ENCODE measurements at regions not wholly inside any gene's neighbourhood (a gene's known extent, or its start where the extent isn't known, plus 50 kb on each side); places are given as distances from the start of the nearest gene placed in this dataset.

- no peak for TF ChIP-seq CTCF (IDR thresholded peaks at IDR 0.05; ENCODE audit: insufficient read depth, missing control alignments)
- DNase-seq (ENCODE audit: insufficient read length, low spot score) (no peak), FAIRE-seq (no peak)
These were observed 118.8 kb upstream of the PIEZO2 start for GRCh38 chr18:11268153-11268552.

DNA sequence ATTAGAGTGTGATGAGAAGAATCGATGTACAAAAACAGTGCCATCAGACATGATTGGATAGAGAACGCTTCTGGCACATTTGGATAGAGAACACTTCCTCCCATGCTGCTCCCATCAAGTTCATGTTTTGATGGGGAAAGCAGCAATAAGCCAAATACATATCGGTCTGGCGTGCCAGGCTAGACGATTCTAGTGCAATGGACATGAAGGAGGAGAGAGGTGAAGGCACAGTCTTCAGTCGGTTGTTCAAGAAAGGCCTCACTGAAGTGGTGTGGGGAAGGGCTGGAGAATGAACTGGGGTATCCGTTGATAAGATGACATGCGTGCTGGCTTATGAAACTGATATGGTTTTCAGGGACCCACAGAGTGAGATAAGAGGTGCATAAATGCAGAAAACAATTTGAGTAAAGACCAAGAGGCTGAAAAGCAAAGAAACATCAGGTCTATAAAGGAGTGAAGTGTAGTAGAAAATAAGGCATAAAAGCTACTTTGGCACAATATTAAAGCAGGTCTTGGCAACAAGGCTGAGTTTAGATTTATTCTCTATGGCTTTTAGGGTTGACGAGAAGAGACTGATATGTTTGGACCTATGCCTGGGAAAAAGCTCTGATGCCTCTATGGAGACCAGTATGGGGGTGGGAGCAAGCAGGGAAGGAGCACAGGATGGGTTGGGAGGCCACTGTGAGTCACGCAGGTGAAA lies 117.6 kb upstream of the PIEZO2 start:
- DNase-seq (ENCODE audit: insufficient read length, low spot score), result no peak
- no peak for TF ChIP-seq CTCF (IDR thresholded peaks at IDR 0.05; ENCODE audit: insufficient read depth, missing control alignments)
- FAIRE-seq, result no peak

DNA sequence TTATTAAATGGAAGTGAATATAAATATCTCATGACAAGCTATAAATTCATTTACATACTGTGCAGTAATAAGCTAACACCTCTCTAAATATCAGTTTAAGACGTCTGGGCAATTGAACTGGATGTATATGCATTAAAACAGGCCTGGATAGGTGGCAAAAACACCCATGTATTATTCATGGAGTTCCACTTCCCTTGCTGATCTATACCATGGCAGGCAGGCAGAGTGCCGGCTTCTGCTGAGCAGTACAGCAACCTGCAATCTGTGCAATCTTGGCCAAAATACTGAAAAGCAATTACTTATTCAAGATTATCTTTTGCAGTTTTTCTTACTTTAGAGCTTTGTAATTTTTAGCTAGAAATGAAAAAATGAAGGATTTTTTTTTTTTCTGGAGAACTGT lies 112.1 kb upstream of the PIEZO2 start:
- FAIRE-seq (no peak), DNase-seq (ENCODE audit: insufficient read length, low spot score) (no peak)
- TF ChIP-seq CTCF (IDR thresholded peaks at IDR 0.05; ENCODE audit: insufficient read depth, missing control alignments), result no peak

DNA sequence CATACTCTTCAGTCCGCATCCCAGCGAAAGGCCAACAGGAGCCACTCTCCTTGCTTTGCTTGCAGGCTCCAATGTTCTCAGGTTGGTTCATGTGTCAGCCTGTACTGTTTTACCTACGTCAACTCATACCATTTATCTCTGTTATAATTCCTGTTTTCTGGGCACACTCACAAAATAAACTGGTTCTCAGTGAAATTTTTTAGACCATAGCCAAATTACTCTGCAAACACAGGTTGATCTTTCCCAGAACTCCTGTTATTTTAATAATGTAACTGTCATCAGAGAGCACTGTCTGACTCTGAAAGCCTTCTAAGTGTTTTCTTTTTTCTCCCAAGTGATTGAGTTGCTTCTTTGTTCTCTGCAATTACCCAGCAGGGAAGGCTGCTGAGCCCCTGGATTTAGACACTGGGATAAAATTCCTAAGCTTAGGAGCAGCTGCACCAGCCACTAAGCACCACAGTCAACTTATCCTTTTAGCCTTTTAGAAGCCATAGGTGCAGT lies 111.6 kb upstream of the PIEZO2 start:
- no peak for TF ChIP-seq CTCF (IDR thresholded peaks at IDR 0.05; ENCODE audit: insufficient read depth, missing control alignments)
- DNase-seq (ENCODE audit: insufficient read length, low spot score), result peak; percentile 48
- FAIRE-seq, result peak; percentile 85

GRCh38 chr18:11259469-11260150 lies 110.2 kb upstream of the PIEZO2 start:
- no peak for FAIRE-seq
- no peak for TF ChIP-seq CTCF (IDR thresholded peaks at IDR 0.05; ENCODE audit: insufficient read depth, missing control alignments)
- no peak for DNase-seq (ENCODE audit: insufficient read length, low spot score)

- FAIRE-seq, result no peak
- no peak for DNase-seq (ENCODE audit: insufficient read length, low spot score)
- no peak for TF ChIP-seq CTCF (IDR thresholded peaks at IDR 0.05; ENCODE audit: insufficient read depth, missing control alignments)
These were observed 108.8 kb upstream of the PIEZO2 start for GRCh38 chr18:11258039-11258610.

GRCh38 chr18:11256251-11256650 lies 106.9 kb upstream of the PIEZO2 start:
- FAIRE-seq, result no peak
- DNase-seq (ENCODE audit: insufficient read length, low spot score), result no peak
- no peak for TF ChIP-seq CTCF (IDR thresholded peaks at IDR 0.05; ENCODE audit: insufficient read depth, missing control alignments)
